ENCODE measurements at regions not wholly inside any gene's neighbourhood (a gene's known extent, or its start where the extent isn't known, plus 50 kb on each side); places are given as distances from the start of the nearest gene placed in this dataset.
"Not testable (repeated sequence)": the region's sequence is repeated elsewhere in the genome, so short reads cannot be mapped to it uniquely, and the experiment has no call there.

DNA sequence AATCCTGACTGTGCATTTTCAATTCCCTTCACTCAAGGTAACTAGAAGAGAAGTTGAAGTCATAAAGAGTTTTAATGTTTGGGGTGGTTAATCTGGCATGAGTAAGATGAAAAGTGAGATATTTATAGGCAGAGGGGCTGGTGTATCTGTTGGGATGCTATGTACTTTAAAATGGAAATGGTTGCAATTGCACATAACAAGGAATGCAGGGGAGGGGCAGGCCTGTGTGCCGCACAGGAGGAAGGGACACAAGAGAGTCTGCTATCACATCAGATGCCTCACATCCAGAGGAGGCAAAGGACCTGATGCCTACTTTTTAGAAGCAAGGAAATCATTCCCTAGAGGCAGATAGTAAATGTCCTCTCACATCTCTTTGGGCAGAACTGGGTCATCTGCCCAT, 55.5 kb upstream of the OSMR start:
- no peak for DNase-seq (ENCODE audit: low read depth)

DNA sequence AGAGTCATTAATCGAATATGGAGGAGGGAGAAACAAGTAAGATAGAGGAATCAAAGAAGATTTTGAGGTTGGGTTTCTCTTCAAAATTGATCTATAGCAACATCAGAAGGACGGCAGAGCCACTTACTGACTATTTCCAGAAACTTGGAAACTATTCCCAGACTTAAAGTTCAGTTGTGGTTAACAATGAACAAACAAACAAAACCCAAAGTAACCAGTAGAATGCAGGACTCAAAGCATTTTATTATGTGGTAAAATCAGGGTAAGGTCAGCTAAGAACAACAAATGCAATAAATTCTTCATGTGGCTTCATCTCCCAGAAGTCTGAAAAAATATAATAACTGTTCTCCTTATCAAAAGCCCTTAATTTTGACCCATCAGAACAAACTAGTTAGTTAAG, 54.9 kb upstream of the OSMR start:
- no peak for DNase-seq (ENCODE audit: low read depth)

DNA sequence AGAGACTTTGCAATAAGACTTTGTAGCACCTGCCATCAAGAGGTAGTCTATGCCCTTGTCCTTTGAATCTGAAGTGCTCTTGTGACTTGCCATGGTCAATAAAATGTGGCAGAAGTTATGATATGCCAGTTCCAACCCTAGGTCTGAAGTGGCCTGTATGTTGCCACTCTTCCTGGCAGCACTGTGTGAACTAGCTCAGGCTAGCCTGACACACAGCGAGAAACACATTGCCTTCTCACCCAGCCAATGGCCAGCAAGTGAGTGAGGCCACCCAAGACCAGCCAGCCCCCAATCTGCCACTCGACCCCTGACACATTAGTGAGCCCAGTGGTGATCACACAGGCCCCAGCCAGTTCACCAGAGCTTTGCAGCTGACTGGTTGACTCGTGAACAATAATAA, 52.7 kb upstream of the OSMR start:
- DNase-seq (ENCODE audit: low read depth) = no peak

DNA sequence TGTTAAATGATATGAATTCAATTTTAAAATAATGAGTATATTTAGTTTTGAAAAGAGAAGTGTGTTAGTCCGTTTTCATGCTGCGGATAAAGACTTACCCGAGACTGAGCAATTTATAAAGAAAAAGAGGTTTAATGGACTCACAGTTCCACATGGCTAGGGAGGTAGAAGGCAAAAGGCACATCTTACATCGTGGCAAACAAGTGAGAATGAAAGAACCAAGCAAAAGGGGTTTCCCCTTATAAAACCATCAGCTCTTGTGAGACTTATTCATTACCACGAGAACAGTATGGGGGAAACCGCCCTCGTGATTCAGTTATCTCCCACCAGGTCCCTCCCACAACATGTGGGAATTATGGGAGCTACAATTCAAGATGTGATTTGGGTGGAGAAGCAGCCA, 51.8 kb upstream of the OSMR start:
- not testable (repeated sequence) for DNase-seq (ENCODE audit: low read depth)

DNA sequence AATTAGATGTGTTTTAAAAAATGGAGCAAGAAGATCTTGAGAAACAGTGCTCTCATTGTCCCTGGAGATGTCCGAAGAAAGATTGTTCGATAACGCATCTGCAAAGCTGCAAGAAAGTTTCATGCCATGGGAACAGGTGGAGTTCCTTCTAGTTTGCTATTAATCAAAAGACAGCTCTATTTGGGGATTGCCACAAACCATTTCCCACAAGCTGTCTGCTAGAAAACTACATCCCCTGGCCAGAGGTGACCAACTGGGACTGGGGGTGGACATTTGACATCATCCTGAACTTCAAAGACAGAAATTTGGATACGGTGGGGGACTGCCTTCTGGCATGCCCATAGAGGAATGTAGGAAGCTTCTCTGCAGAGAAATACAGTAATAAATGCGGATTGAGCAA, 50.8 kb upstream of the OSMR start:
- DNase-seq (ENCODE audit: low read depth) = no peak

DNA sequence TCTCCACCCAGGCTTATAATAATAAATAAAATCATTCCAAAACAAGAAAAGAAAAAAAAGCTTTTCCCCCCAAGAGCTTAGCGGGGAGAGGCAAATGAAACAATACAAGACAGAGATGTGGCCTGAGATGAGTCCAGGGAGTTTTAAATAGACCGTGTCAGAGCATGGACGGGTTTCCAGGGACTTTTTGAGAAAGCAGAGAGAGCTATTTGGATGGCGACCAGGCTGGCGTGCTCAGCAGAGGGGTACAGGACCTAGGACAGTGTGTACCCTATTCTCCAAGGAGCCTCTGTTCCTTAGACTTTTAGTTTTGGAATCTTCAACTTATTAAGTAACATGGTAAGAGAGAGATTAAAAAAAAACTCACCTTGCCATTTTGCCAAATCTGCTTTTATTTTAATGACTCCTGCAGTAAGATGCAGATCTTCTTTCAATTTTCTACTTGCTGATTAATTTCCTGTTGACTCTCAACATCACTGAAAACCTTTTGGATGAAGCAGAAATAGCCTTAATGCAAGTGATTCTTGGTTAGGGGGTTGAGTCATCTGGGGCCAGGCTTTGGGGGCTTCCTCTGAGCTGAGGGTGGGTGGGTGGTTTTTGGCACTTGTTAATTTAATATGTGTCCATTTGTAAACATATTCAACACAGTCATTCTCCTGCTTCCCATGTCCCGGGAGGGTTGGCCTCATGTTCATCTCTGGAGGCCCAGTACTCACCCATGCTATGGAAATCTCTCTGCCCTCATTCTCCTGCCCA, 49.6 kb upstream of the OSMR start:
- DNase-seq (ENCODE audit: low read depth) = no peak
